ENCODE measurements at regions not wholly inside any gene's neighbourhood (a gene's known extent, or its start where the extent isn't known, plus 50 kb on each side); places are given as distances from the start of the nearest gene placed in this dataset.

- TF ChIP-seq CTCF (IDR thresholded peaks at IDR 0.05) (no peak), POLR2AphosphoS5 (IDR thresholded peaks at IDR 0.05) (no peak)
These were observed 104.9 kb upstream of the SYNDIG1 start for GRCh38 chr20:24364482-24364881.

Data from gastroesophageal sphincter (tissue), 3 donors.